Loucy (cell line): ENCODE measurements at regions not wholly inside any gene's neighbourhood (a gene's known extent, or its start where the extent isn't known, plus 50 kb on each side); places are given as distances from the start of the nearest gene placed in this dataset.

ENCODE experiments used
- EZH2phosphoT487 ChIP-seq: fragments of 200-600 bp; IDR thresholded peaks from 2 replicates; pipeline ENCODE4 v1.6.1; 2018; ENCODE audit warnings: antibody characterized with exemption, mild to moderate bottlenecking, moderate library complexity, borderline replicate concordance
- TF ChIP-seq, protein P1 (sequence below): fragments of 200-600 bp; sonication (generic); conservative IDR thresholded peaks from 2 replicates; pipeline ENCODE4 v1.5.1; 2014; ENCODE audit warnings: mild to moderate bottlenecking, antibody characterized with exemption, low read length

DNA sequence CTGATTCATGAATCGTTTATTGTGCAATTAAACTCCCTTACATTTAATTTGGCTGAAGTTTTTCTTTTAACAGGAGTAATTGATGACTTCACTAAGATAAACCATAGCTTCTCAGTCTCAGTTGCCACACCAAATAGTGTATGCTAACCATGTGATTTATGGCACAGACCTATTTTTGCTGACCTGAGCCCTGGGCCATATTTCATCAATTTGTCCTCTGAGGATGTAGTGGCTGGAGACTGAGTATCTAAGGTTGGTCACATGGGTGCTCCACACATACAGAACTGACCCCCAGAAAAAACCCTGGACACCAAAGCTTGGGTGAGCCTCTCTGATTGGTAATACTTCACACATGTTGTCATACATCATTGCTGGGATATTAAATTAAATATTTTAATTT lies 255.1 kb downstream of the NEDD1 start:
- TF ChIP-seq, protein P1, sequence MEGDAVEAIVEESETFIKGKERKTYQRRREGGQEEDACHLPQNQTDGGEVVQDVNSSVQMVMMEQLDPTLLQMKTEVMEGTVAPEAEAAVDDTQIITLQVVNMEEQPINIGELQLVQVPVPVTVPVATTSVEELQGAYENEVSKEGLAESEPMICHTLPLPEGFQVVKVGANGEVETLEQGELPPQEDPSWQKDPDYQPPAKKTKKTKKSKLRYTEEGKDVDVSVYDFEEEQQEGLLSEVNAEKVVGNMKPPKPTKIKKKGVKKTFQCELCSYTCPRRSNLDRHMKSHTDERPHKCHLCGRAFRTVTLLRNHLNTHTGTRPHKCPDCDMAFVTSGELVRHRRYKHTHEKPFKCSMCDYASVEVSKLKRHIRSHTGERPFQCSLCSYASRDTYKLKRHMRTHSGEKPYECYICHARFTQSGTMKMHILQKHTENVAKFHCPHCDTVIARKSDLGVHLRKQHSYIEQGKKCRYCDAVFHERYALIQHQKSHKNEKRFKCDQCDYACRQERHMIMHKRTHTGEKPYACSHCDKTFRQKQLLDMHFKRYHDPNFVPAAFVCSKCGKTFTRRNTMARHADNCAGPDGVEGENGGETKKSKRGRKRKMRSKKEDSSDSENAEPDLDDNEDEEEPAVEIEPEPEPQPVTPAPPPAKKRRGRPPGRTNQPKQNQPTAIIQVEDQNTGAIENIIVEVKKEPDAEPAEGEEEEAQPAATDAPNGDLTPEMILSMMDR = no peak
- TF ChIP-seq EZH2phosphoT487 = no peak
